ENCODE measurements at regions not wholly inside any gene's neighbourhood (a gene's known extent, or its start where the extent isn't known, plus 50 kb on each side); places are given as distances from the start of the nearest gene placed in this dataset.

DNA sequence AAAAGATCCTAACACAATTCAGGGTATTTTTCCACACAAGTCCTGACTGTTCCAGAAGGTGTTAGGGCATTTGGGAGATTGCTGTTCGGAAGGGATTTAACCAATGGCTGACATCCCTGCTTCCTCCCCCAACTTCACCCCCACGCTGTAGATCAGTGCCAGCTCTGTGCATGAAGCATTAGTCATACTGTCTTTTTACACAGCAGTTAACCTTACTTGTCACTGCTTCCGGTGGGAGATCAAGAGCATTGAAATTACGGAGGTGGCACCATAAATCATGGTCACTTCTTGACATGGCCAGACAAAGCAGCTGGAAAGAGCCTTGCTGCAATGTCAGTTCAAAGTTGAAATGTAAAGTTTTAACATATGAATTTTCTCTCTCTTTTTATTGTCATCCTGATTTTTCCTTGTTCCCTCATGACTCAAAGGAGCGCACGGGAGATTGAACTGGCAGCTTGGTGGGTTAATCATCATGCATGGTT is 70.2 kb downstream of the HRH4 start:
- Histone ChIP-seq H3K27me3 (ENCODE audit: control insufficient read depth in 3 of 3, insufficient read depth in 3 of 3, low read length in 3 of 3) (peaks cover 0 to 5% (median 3%) of the 10 kb centered on the region in 3 donors), H3K4me3 (ENCODE audit: low read length in 3 of 3) (no peak overlapping the region), H3K36me3 (ENCODE audit: control insufficient read depth in 3 of 3, insufficient read depth in 3 of 3, low read length in 3 of 3) (no peaks in the 10 kb centered on the region), H3K4me1 (ENCODE audit: control insufficient read depth in 3 of 3, insufficient read depth in 3 of 3, low read length in 3 of 3) (peaks cover 0 to 5% (median 0%) of the 10 kb centered on the region in 3 donors), H3K27ac (ENCODE audit: low read depth, low read length) (no peak overlapping the region), H3K9ac (ENCODE audit: low read depth in 1 of 3, low read length in 3 of 3) (no peak overlapping the region), H3K9me3 (ENCODE audit: control insufficient read depth in 3 of 3, low read length in 3 of 3) (no peaks in the 10 kb centered on the region)

DNA sequence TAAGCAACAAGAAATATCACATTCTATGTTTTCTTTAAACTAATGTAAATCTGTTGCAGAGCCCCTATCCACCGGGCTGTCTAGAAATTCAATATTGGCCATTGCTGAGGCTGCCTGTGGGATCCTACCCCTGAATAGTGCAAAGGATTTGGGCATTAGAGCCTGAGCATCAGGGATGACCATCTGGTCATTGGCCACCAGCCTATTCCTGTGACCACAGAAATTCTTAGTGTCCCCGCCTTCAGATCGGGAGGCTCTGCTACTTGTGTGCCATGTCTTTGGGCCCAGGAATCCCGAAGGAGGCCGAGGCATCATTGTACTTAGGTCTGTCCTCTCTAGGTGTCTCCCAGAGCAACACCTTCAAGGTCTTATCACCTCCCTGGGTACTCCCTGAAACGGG is 73.8 kb downstream of the HRH4 start:
- no peaks in the 10 kb centered on the region for H3K9me3 ChIP-seq (ENCODE audit: control insufficient read depth in 3 of 3, low read length in 3 of 3)
- H3K4me3 ChIP-seq (ENCODE audit: low read length in 3 of 3), result no peak overlapping the region
- peaks cover 0 to 5% (median 0%) of the 10 kb centered on the region in 3 donors for H3K4me1 ChIP-seq (ENCODE audit: control insufficient read depth in 3 of 3, insufficient read depth in 3 of 3, low read length in 3 of 3)
- no peak overlapping the region for H3K9ac ChIP-seq (ENCODE audit: low read depth in 1 of 3, low read length in 3 of 3)
- no peak overlapping the region for H3K27ac ChIP-seq (ENCODE audit: low read depth, low read length)
- no peaks in the 10 kb centered on the region for H3K36me3 ChIP-seq (ENCODE audit: control insufficient read depth in 3 of 3, insufficient read depth in 3 of 3, low read length in 3 of 3)
- peaks cover 0 to 5% (median 3%) of the 10 kb centered on the region in 3 donors for H3K27me3 ChIP-seq (ENCODE audit: control insufficient read depth in 3 of 3, insufficient read depth in 3 of 3, low read length in 3 of 3)

DNA sequence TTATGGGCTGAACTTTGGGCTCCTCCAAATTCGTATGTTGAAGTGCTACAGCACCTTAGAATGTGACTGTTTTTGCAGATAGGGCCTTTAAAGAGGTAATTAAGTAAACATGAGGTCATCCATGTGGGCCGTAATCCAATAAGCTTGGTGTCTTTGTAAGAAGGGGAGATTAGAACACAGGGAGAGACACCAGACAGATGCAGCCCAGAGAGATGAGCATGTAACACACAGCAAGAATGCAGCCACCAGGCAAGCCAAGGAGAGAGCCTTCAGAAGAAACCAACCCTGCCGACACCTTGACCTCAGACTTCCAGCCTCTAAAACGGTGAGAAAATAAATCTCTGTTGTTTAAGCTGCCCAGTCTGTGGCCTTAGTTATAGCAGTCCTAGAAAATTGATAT is 74.3 kb downstream of the HRH4 start:
- Histone ChIP-seq H3K27me3 (ENCODE audit: control insufficient read depth in 3 of 3, insufficient read depth in 3 of 3, low read length in 3 of 3) (peaks cover 0 to 5% (median 3%) of the 10 kb centered on the region in 3 donors), H3K9ac (ENCODE audit: low read depth in 1 of 3, low read length in 3 of 3) (no peak overlapping the region), H3K4me1 (ENCODE audit: control insufficient read depth in 3 of 3, insufficient read depth in 3 of 3, low read length in 3 of 3) (peaks cover 0 to 5% (median 0%) of the 10 kb centered on the region in 3 donors)

DNA sequence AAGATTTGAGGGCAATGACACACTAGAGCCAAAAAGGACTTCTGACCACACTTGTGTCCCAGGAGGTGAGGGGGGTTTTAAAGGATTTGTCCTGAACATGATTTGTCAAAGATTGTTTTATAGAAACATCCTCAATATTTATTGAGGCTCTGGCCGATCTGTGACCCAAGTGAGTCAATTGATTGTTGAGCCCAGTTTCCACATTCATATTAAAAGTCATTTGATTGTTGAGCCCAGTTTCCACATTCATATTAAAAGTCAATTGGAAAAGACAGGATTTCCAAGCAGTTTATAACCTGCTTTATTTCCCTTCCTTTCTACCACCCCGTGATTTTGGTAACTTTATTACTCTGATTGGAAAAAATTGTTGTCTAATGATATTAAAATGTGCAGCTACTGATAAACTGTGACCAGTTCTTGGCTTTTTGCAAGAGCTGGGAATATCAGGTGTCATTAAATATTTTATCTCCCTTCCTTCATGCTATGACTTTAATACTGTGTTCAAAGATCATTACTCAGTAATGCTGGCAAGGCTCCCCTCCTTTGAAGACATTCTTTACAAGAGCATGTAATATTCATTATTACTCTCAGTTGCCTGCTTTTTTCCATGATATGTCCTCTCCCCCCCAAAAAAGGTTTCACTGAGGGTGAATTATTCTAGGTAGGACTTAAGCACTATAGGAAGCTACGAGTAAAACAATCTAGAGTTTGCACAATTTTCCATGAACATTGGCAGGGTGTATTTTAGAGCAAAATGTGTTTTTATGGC is 75.3 kb downstream of the HRH4 start:
- Histone ChIP-seq H3K9me3 (ENCODE audit: control insufficient read depth in 3 of 3, low read length in 3 of 3) (no peaks in the 10 kb centered on the region), H3K9ac (ENCODE audit: low read depth in 1 of 3, low read length in 3 of 3) (no peak overlapping the region), H3K27ac (ENCODE audit: low read depth, low read length) (no peak overlapping the region), H3K4me1 (ENCODE audit: control insufficient read depth in 3 of 3, insufficient read depth in 3 of 3, low read length in 3 of 3) (peaks cover 0 to 2% (median 0%) of the 10 kb centered on the region in 3 donors), H3K4me3 (ENCODE audit: low read length in 3 of 3) (no peak overlapping the region), H3K27me3 (ENCODE audit: control insufficient read depth in 3 of 3, insufficient read depth in 3 of 3, low read length in 3 of 3) (peaks cover 0 to 5% (median 0%) of the 10 kb centered on the region in 3 donors), H3K36me3 (ENCODE audit: control insufficient read depth in 3 of 3, insufficient read depth in 3 of 3, low read length in 3 of 3) (no peaks in the 10 kb centered on the region)

More for the DNA sequence above, 74.3 kb downstream of the HRH4 start:
- Histone ChIP-seq H3K4me3 (ENCODE audit: low read length in 3 of 3) (no peak overlapping the region), H3K36me3 (ENCODE audit: control insufficient read depth in 3 of 3, insufficient read depth in 3 of 3, low read length in 3 of 3) (no peaks in the 10 kb centered on the region), H3K27ac (ENCODE audit: low read depth, low read length) (no peak overlapping the region), H3K9me3 (ENCODE audit: control insufficient read depth in 3 of 3, low read length in 3 of 3) (no peaks in the 10 kb centered on the region)

DNA sequence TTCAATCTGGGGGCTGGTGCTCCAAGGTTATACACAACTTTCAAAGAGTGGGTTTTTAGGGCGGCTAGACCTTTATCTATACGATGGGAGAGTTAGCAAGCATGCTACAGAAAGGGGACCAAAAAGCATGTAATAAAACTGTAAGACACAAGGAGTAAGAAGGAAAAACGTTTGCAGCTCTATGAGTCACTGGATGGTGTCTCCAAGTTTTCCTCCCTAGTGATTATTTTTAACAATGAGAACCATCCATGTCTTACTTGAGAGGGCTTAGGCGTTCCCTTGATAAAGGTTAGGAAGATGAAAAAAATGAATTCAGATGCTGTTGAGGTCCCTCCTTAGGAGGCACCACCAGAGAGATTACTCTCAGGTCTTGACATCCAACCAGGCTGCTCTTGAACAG is 75.9 kb downstream of the HRH4 start:
- peaks cover 0 to 5% (median 0%) of the 10 kb centered on the region in 3 donors for H3K27me3 ChIP-seq (ENCODE audit: control insufficient read depth in 3 of 3, insufficient read depth in 3 of 3, low read length in 3 of 3)
- H3K27ac ChIP-seq (ENCODE audit: low read depth, low read length), result no peak overlapping the region

DNA sequence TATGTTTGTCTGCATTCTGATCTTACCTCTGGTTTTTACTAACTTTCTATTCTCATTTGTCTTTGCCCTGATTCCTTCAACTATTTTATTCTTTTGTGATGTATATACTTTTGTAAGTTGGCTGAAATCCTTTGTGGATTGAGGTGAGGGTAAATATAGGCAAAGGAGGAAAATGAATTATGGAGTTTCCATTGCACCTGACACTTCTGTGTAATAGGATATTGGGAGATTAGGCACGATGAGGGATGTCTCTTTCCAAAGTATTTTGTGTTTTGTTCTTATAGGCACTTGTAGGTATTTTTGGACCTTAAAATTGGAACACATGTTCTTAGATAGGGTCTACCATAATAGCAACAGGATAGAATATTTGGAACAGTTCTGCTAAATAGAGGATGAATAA is 76.4 kb downstream of the HRH4 start:
- no peaks in the 10 kb centered on the region for H3K36me3 ChIP-seq (ENCODE audit: control insufficient read depth in 3 of 3, insufficient read depth in 3 of 3, low read length in 3 of 3)
- H3K27me3 ChIP-seq (ENCODE audit: control insufficient read depth in 3 of 3, insufficient read depth in 3 of 3, low read length in 3 of 3), result peaks cover 0 to 5% (median 0%) of the 10 kb centered on the region in 3 donors
- H3K4me1 ChIP-seq (ENCODE audit: control insufficient read depth in 3 of 3, insufficient read depth in 3 of 3, low read length in 3 of 3), result no peaks in the 10 kb centered on the region
- H3K9ac ChIP-seq (ENCODE audit: low read depth in 1 of 3, low read length in 3 of 3), result no peak overlapping the region
- no peaks in the 10 kb centered on the region for H3K9me3 ChIP-seq (ENCODE audit: control insufficient read depth in 3 of 3, low read length in 3 of 3)
- no peak overlapping the region for H3K27ac ChIP-seq (ENCODE audit: low read depth, low read length)
- no peak overlapping the region for H3K4me3 ChIP-seq (ENCODE audit: low read length in 3 of 3)

More for the DNA sequence above, 75.9 kb downstream of the HRH4 start:
- no peak overlapping the region for H3K9ac ChIP-seq (ENCODE audit: low read depth in 1 of 3, low read length in 3 of 3)
- no peaks in the 10 kb centered on the region for H3K9me3 ChIP-seq (ENCODE audit: control insufficient read depth in 3 of 3, low read length in 3 of 3)
- H3K36me3 ChIP-seq (ENCODE audit: control insufficient read depth in 3 of 3, insufficient read depth in 3 of 3, low read length in 3 of 3), result no peaks in the 10 kb centered on the region
- H3K4me3 ChIP-seq (ENCODE audit: low read length in 3 of 3), result no peak overlapping the region
- no peaks in the 10 kb centered on the region for H3K4me1 ChIP-seq (ENCODE audit: control insufficient read depth in 3 of 3, insufficient read depth in 3 of 3, low read length in 3 of 3)

DNA sequence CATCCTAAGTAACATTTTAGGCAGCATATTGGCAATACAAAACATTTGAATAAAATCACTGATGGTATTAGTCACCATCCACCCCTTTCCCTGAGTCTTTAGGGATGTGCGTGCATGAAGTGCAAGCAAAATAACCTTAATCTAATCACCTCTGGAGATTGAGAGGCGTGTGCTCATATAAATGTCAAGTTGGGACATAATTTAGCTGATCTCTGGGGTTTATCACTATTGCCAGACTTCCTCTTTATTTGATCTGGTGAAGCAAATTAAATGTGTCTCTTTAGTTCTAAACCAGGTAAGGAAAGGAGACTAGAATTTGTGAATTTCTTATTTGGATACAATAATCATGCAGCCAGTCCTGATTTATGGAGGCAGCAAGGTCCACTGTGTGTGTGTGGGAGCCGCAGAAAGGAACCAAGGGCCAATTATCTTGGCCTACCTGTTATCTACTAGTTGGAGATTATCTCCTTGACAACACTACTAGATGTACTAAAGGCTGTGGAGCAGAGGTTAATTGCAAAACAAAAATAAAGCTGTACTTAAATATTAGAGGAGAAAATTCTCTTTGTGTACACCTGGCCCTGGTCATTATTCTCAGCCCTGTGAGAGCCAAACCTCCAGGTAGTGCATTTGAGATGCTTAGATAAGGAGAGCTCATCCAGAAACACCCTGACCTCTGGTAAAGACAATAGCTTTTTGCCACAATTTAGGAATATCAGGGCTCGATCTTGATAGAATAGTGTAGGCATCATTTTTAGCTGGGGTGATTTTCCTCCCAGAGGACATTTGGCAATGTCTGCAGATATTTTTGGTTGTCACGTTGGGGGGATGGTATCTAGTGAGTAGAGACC is 78.2 kb downstream of the HRH4 start:
- Histone ChIP-seq H3K4me3 (ENCODE audit: low read length in 3 of 3) (no peak overlapping the region), H3K9me3 (ENCODE audit: control insufficient read depth in 3 of 3, low read length in 3 of 3) (no peaks in the 10 kb centered on the region), H3K27ac (ENCODE audit: low read depth, low read length) (no peak overlapping the region), H3K27me3 (ENCODE audit: control insufficient read depth in 3 of 3, insufficient read depth in 3 of 3, low read length in 3 of 3) (no peaks in the 10 kb centered on the region), H3K4me1 (ENCODE audit: control insufficient read depth in 3 of 3, insufficient read depth in 3 of 3, low read length in 3 of 3) (no peaks in the 10 kb centered on the region), H3K36me3 (ENCODE audit: control insufficient read depth in 3 of 3, insufficient read depth in 3 of 3, low read length in 3 of 3) (no peaks in the 10 kb centered on the region), H3K9ac (ENCODE audit: low read depth in 1 of 3, low read length in 3 of 3) (no peak overlapping the region)

DNA sequence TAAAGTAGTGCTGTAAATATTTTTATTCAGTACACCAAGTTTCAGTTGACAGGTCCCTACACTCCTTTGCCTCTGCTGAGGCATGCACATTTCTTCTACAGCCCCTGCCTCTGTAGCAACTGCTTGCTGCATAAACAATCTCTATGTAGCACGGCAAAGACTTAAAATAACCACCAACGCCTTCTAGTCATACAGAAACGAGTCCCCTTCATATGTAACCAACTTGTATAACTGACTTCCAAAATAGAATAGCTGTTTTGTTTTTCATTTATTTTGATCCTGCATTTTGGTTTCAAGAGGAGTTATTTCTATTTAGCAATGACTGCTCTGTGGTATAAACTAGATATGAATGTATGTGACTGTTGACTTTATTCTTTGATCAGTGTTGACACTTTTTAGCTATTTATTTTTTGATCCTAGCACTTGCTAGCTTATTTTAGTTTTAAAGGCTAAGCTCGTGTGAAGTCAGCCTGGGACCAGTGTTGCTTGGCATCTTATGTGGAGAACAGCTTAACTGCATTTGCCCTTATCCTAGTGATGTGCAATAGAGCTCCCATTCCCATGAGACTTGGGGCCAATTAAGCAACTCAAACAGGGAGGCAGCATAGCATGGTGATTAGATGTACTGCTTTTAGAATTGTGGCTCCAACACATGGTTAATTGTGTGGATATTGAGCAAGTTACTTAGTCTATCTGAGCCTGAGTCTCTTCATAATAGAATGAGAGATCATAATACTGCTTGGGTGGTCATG is 79.6 kb downstream of the HRH4 start:
- Histone ChIP-seq H3K4me1 (ENCODE audit: control insufficient read depth in 3 of 3, insufficient read depth in 3 of 3, low read length in 3 of 3) (no peaks in the 10 kb centered on the region), H3K27me3 (ENCODE audit: control insufficient read depth in 3 of 3, insufficient read depth in 3 of 3, low read length in 3 of 3) (no peaks in the 10 kb centered on the region), H3K9me3 (ENCODE audit: control insufficient read depth in 3 of 3, low read length in 3 of 3) (no peaks in the 10 kb centered on the region), H3K36me3 (ENCODE audit: control insufficient read depth in 3 of 3, insufficient read depth in 3 of 3, low read length in 3 of 3) (no peaks in the 10 kb centered on the region), H3K27ac (ENCODE audit: low read depth, low read length) (no peak overlapping the region), H3K4me3 (ENCODE audit: low read length in 3 of 3) (no peak overlapping the region), H3K9ac (ENCODE audit: low read depth in 1 of 3, low read length in 3 of 3) (no peak overlapping the region)

DNA sequence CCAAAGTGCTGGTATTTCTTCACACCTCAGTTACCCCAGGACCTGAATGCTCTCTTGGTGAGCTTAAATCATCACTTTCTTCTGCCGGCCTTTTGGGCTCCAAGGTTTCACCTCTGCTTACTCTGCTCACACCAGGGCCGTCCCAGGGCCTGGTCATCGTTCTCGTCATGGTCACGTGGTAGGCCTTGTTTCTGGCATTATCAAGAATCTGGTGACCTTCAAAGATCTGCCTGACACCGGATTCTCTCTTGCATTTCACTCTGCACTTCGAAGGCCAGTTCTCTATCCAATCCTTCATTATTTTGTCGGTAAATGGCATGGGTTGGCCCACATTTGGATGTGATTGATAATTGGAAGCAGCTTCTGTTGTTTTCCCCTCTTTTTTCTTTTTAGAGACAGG is 80.5 kb downstream of the HRH4 start:
- no peaks in the 10 kb centered on the region for H3K36me3 ChIP-seq (ENCODE audit: control insufficient read depth in 3 of 3, insufficient read depth in 3 of 3, low read length in 3 of 3)
- no peaks in the 10 kb centered on the region for H3K27me3 ChIP-seq (ENCODE audit: control insufficient read depth in 3 of 3, insufficient read depth in 3 of 3, low read length in 3 of 3)
- H3K27ac ChIP-seq (ENCODE audit: low read depth, low read length), result no peak overlapping the region
- H3K4me1 ChIP-seq (ENCODE audit: control insufficient read depth in 3 of 3, insufficient read depth in 3 of 3, low read length in 3 of 3), result no peaks in the 10 kb centered on the region
- H3K9ac ChIP-seq (ENCODE audit: low read depth in 1 of 3, low read length in 3 of 3), result no peak overlapping the region
- no peaks in the 10 kb centered on the region for H3K9me3 ChIP-seq (ENCODE audit: control insufficient read depth in 3 of 3, low read length in 3 of 3)
- H3K4me3 ChIP-seq (ENCODE audit: low read length in 3 of 3), result no peak overlapping the region

Data from skeletal muscle tissue (tissue), 3 donors.